Ishikawa (cell line): ENCODE measurements at regions not wholly inside any gene's neighbourhood (a gene's known extent, or its start where the extent isn't known, plus 50 kb on each side); places are given as distances from the start of the nearest gene placed in this dataset.

Experiments used
- CEBPB ChIP-seq: IDR thresholded peaks from 2 replicates; pipeline ENCODE4 v1.6.1; 2012
- CREB1 ChIP-seq: IDR thresholded peaks from 2 replicates; pipeline ENCODE4 v1.6.1; 2012; ENCODE audit warnings: low read depth
- EGR1 ChIP-seq: IDR thresholded peaks from 2 replicates; pipeline ENCODE4 v1.6.1; 2012
- EP300 ChIP-seq: IDR thresholded peaks from 2 replicates; pipeline ENCODE4 v1.6.1; 2012; ENCODE audit warnings: borderline replicate concordance
- FOXM1 ChIP-seq: IDR thresholded peaks from 2 replicates; pipeline ENCODE4 v1.6.1; 2012; ENCODE audit warnings: low read depth, borderline replicate concordance
- NFIC ChIP-seq: IDR thresholded peaks from 2 replicates; pipeline ENCODE4 v1.6.1; 2012
- RAD21 ChIP-seq: IDR thresholded peaks from 2 replicates; pipeline ENCODE4 v1.6.1; 2012; ENCODE audit warnings: low read depth
- REST ChIP-seq: IDR thresholded peaks from 2 replicates; pipeline ENCODE4 v1.6.1; 2012; ENCODE audit warnings: low read depth, mild to moderate bottlenecking
- TAF1 ChIP-seq: IDR thresholded peaks from 2 replicates; pipeline ENCODE4 v1.6.1; 2012; ENCODE audit warnings: low read depth, mild to moderate bottlenecking
- TCF12 ChIP-seq: IDR thresholded peaks from 2 replicates; pipeline ENCODE4 v1.6.1; 2012; ENCODE audit warnings: low read depth
- TEAD4 ChIP-seq: IDR thresholded peaks from 2 replicates; pipeline ENCODE4 v1.6.1; 2012
- USF1 ChIP-seq: IDR thresholded peaks from 2 replicates; pipeline ENCODE4 v1.6.1; 2012
- YY1 ChIP-seq: IDR thresholded peaks from 2 replicates; pipeline ENCODE4 v1.6.1; 2012; ENCODE audit warnings: low read depth
- ZBTB7A ChIP-seq: IDR thresholded peaks from 2 replicates; pipeline ENCODE4 v1.6.1; 2012; ENCODE audit warnings: low read depth
- TF ChIP-seq, protein P1 (sequence below): IDR thresholded peaks from 2 replicates; pipeline ENCODE4 v1.6.1; 2012

GRCh38 chr3:132980102-132980501 is 58.1 kb upstream of the TMEM108 start:
- TF ChIP-seq ZBTB7A (no peak), REST (no peak), FOXM1 (no peak), USF1 (no peak), TAF1 (no peak), YY1 (no peak), TEAD4 (no peak), RAD21 (no peak), CREB1 (no peak), NFIC (no peak), EP300 (no peak), CEBPB (no peak), EGR1 (no peak), TCF12 (no peak)
- TF ChIP-seq, protein P1, sequence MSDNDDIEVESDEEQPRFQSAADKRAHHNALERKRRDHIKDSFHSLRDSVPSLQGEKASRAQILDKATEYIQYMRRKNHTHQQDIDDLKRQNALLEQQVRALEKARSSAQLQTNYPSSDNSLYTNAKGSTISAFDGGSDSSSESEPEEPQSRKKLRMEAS = no peak

GRCh38 chr3:132979606-132980005 is 58.6 kb upstream of the TMEM108 start:
- TF ChIP-seq TEAD4 (no peak), RAD21 (no peak), TCF12 (no peak), REST (no peak), CEBPB (no peak), ZBTB7A (no peak)
- TF ChIP-seq, protein P1 = no peak

DNA sequence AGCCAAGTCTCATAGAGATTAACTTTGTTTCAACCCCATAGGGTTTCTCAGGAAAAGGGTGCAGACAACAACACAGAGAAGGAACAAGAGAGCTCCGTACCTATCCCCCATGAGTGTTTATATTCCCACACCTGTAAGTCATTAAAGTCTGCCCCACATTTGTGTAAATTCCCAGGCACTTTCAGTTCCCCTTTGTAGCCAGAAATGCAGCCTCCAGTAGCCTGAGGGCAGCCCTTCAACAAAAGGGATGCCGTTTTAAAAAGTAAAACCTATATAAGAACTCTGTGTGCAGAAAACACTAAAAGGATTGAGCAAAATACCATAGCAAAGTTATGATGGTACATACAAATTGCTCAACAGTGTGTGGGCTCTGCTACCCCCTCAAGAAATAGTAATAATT is 59.7 kb upstream of the TMEM108 start:
- TF ChIP-seq TCF12 = no peak
- TF ChIP-seq TEAD4 = no peak
- TF ChIP-seq USF1 = no peak
- TF ChIP-seq NFIC = no peak
- TF ChIP-seq FOXM1 = no peak
- TF ChIP-seq REST = no peak
- TF ChIP-seq CREB1 = no peak
- TF ChIP-seq EGR1 = no peak
- TF ChIP-seq, protein P1 = no peak

DNA sequence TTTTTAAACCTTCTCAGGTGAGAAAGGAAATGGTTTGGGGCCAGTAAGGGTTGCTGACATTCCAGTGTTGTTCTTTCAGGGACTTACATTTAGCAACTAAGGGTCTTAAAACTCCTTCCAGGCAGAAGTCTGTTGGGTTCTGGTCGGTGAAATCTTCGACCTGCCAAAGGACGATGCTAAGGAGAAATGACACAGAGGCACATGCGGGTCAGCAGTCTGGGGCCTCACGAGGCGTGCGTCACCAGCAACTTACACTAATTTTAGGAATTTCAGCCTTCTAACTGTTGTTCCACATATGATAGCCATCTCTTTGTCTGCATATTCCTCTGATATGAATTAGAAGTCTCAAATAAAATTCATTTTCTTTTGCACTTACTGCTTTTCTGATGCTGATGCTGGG is 64.1 kb upstream of the TMEM108 start:
- TF ChIP-seq TCF12 = no peak
- no peak for TF ChIP-seq EP300
- no peak for TF ChIP-seq EGR1

DNA sequence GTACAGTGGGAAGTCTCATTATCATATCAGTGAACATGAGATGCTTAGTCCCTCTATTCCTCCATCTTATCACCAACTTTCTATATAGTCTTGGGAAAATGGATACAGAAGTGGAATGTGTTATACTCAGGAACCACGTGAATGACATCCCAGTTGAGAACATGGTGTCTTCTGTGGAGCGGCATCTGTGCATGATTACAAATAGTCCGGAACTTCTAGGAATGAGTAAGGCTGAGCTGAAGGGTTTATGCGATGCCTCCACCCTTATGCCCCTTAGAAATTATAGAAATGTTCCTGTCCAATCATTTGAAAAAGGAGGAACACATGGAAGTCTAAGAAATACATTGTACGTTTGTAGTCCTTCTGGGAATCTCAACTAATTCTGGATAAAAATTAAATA is 64.8 kb upstream of the TMEM108 start:
- TF ChIP-seq RAD21 = no peak
- no peak for TF ChIP-seq TCF12
- no peak for TF ChIP-seq FOXM1
- TF ChIP-seq TAF1 = no peak
- TF ChIP-seq EGR1 = no peak
- no peak for TF ChIP-seq YY1
- no peak for TF ChIP-seq ZBTB7A
- no peak for TF ChIP-seq USF1
- no peak for TF ChIP-seq EP300
- TF ChIP-seq REST = no peak
- TF ChIP-seq NFIC = no peak
- TF ChIP-seq CEBPB = no peak
- no peak for TF ChIP-seq CREB1
- TF ChIP-seq, protein P1 = no peak
- no peak for TF ChIP-seq TEAD4
